GM06990 (cell line): ENCODE measurements at regions not wholly inside any gene's neighbourhood (a gene's known extent, or its start where the extent isn't known, plus 50 kb on each side); places are given as distances from the start of the nearest gene placed in this dataset.
"Not testable (repeated sequence)": the region's sequence is repeated elsewhere in the genome, so short reads cannot be mapped to it uniquely, and the experiment has no call there.

Experiments
- DNase-seq: peaks from one replicate; pipeline ENCODE4 v3.0.0-alpha.2; 2011; ENCODE audit not compliant: insufficient read length; ENCODE audit errors: extremely low read depth
- H3K27me3 ChIP-seq: replicated peaks from 2 replicates; pipeline ENCODE4 v1.6.0; 2011; ENCODE audit warnings: low read length; ENCODE audit not compliant: control insufficient read depth, insufficient read depth
- H3K36me3 ChIP-seq: 2 replicates; pipeline ENCODE4 v1.5.1; 2011; ENCODE audit warnings: low read length; ENCODE audit not compliant: control insufficient read depth, insufficient read depth
- H3K4me3 ChIP-seq: replicated peaks from 2 replicates; pipeline ENCODE4 v1.5.1; 2011; ENCODE audit warnings: low read depth, mild to moderate bottlenecking, control low read depth, low read length
- TF ChIP-seq, protein P1 (sequence below): IDR thresholded peaks from 2 replicates; pipeline ENCODE4 v1.5.1; 2011; ENCODE audit warnings: low read length, control low read depth, mild to moderate bottlenecking, inconsistent platforms; ENCODE audit not compliant: insufficient read depth, poor library complexity, severe bottlenecking

DNA sequence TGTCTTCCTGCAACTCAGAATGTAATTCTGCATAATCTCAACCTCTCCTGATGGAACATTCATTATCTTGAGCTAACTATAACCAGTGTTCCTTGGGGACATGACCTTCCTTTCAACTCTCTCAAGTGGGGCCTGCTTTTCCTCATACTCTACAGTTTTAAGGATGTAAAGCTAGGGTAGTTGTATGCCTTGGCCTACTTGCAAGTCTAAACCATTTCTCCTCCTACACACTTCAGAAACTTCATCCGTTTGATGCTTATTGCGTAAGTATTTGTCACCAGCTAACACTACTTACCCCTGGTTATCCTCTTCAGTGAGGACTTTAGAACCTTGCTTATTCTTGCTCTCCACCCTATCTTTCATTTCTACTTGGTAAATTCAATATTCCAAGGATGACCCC, 548.9 kb downstream of the HINT1 start:
- no peak for DNase-seq
- Histone ChIP-seq H3K4me3 (no peak overlapping the region), H3K36me3 (no peaks in the 10 kb centered on the region), H3K27me3 (no peaks in the 10 kb centered on the region)
- TF ChIP-seq, protein P1, sequence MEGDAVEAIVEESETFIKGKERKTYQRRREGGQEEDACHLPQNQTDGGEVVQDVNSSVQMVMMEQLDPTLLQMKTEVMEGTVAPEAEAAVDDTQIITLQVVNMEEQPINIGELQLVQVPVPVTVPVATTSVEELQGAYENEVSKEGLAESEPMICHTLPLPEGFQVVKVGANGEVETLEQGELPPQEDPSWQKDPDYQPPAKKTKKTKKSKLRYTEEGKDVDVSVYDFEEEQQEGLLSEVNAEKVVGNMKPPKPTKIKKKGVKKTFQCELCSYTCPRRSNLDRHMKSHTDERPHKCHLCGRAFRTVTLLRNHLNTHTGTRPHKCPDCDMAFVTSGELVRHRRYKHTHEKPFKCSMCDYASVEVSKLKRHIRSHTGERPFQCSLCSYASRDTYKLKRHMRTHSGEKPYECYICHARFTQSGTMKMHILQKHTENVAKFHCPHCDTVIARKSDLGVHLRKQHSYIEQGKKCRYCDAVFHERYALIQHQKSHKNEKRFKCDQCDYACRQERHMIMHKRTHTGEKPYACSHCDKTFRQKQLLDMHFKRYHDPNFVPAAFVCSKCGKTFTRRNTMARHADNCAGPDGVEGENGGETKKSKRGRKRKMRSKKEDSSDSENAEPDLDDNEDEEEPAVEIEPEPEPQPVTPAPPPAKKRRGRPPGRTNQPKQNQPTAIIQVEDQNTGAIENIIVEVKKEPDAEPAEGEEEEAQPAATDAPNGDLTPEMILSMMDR: no peak

DNA sequence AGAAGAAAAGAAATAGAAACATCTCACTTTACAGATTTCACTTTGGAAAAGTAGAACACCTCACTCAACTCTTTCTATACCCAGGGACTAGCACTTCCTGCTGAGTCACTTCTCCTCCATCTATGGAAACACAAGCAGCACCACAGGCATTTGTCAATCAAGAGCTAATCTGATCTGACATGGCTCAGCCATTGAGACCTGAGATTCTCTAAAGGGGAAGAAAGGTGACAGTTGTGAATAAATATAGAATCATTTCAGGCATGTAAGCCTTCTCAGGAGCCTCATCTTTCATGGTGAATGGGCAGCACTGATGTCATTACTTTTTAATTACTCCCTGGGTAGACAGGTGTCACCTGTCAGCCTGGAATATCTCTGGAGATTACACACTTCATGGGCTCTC, 559.8 kb downstream of the HINT1 start:
- no peaks in the 10 kb centered on the region for H3K27me3 ChIP-seq
- no peaks in the 10 kb centered on the region for H3K36me3 ChIP-seq
- TF ChIP-seq, protein P1: no peak
- no peak for DNase-seq
- no peak overlapping the region for H3K4me3 ChIP-seq

DNA sequence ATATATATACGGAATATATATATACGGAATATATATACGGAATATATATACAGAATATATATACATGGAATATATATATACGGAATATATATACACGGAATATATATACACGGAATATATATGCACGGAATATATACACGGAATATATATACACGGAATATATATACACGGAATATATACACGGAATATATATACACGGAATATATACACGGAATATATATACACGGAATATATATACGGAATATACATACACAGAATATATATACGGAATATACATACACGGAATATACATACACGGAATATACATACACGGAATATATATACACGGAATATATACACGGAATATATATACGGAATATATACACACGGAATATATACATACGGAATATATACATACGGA, 568.4 kb downstream of the HINT1 start:
- not testable (repeated sequence) for DNase-seq, H3K27me3 ChIP-seq, H3K4me3 ChIP-seq, H3K36me3 ChIP-seq

DNA sequence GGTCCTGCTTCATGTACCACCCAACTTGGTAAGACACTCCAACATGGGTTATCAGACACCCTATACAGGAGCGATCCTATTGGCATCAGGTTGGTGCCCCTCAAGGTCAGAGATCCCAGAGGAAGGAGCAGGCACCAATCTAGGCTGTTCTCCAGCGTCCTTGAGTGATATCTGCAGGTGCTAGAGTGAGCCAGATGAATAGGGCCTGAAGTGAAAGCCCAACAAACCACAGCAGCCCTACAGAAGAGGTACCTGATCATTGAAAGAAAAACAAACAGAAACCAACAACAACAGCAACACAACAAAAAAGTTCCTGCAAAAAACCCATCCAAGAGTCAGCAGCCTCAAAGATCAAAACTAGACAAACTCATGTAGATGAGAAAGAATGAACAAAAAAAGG, 584.8 kb downstream of the HINT1 start:
- Histone ChIP-seq H3K36me3 (no peaks in the 10 kb centered on the region), H3K27me3 (no peaks in the 10 kb centered on the region), H3K4me3 (no peak overlapping the region)
- no peak for DNase-seq
- TF ChIP-seq, protein P1: no peak

DNA sequence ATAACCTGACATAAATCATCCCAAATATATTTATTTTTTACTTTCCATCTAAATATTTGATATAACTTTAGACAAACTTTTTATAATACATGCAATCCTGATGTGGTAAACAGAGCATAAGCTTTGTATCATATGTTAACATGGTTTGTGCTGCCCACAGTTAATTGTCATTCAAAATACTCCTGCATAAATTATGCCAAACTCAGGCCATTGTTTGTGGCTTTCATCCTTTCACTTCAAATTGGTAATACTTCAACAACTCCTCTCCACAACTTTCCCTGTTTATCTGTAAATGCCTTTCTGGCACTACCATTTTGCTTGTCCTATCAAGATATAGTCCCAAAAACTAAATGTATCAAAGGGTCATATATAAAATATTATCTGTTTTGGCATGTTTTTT, 586.7 kb downstream of the HINT1 start:
- DNase-seq: no peak
- H3K4me3 ChIP-seq: no peak overlapping the region
- TF ChIP-seq, protein P1: no peak
- H3K27me3 ChIP-seq: no peaks in the 10 kb centered on the region
- H3K36me3 ChIP-seq: no peaks in the 10 kb centered on the region

DNA sequence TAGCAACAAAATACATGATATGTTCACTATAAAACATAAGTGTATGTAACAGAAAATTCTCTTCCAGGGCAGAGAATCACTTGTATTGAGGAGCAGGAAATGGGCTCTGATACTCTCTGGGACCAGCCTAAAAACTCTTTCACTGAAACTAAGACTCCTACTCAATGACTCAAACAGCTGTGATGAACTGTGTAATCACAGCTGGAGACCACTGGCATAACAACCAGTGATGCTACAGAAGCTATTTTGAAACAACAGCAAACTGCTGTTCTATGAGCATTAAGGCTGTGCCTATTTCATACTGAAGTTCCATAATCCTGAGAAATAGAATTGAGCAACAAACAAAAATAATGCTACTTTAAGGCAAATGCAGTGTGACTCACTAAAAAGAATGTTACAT, 594.0 kb downstream of the HINT1 start:
- Histone ChIP-seq H3K36me3 (no peaks in the 10 kb centered on the region), H3K27me3 (no peaks in the 10 kb centered on the region), H3K4me3 (no peak overlapping the region)
- TF ChIP-seq, protein P1: no peak
- no peak for DNase-seq
